NT2/D1 (cell line): ENCODE measurements at regions not wholly inside any gene's neighbourhood (a gene's known extent, or its start where the extent isn't known, plus 50 kb on each side); places are given as distances from the start of the nearest gene placed in this dataset.

Experiments
- DNase-seq: peaks from one replicate; pipeline ENCODE4 v3.0.0-alpha.2; 2011; ENCODE audit warnings: low read depth, low spot score
- H3K27me3 ChIP-seq: 2 replicates; pipeline ENCODE4 v1.6.0; 2011; ENCODE audit warnings: mild to moderate bottlenecking; ENCODE audit not compliant: insufficient read length, insufficient read depth
- H3K36me3 ChIP-seq: 2 replicates; pipeline ENCODE4 v1.6.1; 2011; ENCODE audit warnings: mild to moderate bottlenecking, low read length, mixed read lengths; ENCODE audit not compliant: insufficient read depth, insufficient read length
- H3K4me1 ChIP-seq: 2 replicates; pipeline ENCODE4 v1.5.1; 2011; ENCODE audit not compliant: insufficient read depth, insufficient read length
- H3K4me3 ChIP-seq: 2 replicates; pipeline ENCODE4 v1.5.1; 2011; ENCODE audit warnings: low read depth; ENCODE audit not compliant: insufficient read length
- H3K9ac ChIP-seq: 2 replicates; pipeline ENCODE4 v1.6.0; 2011; ENCODE audit warnings: low read depth; ENCODE audit not compliant: insufficient read length
- H3K9me3 ChIP-seq: 2 replicates; pipeline ENCODE4 v1.5.1; 2011; ENCODE audit warnings: mild to moderate bottlenecking, low read length; ENCODE audit not compliant: insufficient read depth
- SUZ12 ChIP-seq: IDR thresholded peaks from 2 replicates; pipeline ENCODE4 v1.6.1; 2011; ENCODE audit not compliant: insufficient read length, insufficient read depth; ENCODE audit errors: extremely low read depth
- YY1 ChIP-seq: IDR thresholded peaks from 2 replicates; pipeline ENCODE4 v1.6.1; 2011; ENCODE audit not compliant: insufficient read length, insufficient read depth
- ZNF274 ChIP-seq: IDR thresholded peaks from 2 replicates; pipeline ENCODE4 v1.6.1; 2011; ENCODE audit warnings: mild to moderate bottlenecking, low read depth, low read length

DNA sequence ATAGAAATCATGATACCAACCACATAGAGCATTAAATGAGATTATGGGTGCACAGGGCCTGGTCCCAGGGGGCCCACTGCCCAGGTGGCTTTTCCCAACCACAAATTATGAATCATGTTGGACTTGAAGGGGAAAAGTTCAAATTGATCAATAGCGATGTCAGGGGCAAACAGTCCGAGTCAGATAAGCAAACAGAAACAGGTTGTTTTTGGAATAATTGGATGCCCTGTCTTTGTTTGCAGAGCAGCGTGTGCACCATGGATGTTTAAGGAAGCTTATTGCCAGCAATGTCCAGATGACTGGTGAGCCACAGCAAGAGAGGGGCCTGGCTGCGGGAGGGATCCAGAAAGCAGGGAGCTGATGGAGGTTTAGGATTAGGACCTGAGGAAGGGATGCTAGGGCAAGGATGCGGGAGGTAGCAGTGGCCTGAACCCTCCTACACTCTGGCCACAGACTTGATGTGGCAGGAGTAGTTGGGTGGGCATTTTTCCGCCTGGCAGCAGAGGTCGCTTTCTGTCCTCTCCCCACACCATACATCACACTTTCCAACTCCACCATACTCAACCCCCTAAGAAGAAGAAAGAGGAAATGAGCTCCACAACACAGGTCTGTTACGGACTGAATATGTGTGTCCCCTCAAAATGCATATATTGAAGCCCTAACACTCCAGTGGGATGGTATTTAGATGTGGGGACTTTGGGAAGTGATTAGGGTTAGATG, 266.4 kb upstream of the RPL38 start:
- Histone ChIP-seq H3K9ac (no peak overlapping the region), H3K36me3 (no peaks in the 10 kb centered on the region), H3K4me1 (no peaks in the 10 kb centered on the region), H3K27me3 (peaks cover 3% of the 10 kb centered on the region), H3K4me3 (no peak overlapping the region), H3K9me3 (no peaks in the 10 kb centered on the region)
- TF ChIP-seq YY1 (no peak), SUZ12 (no peak), ZNF274 (no peak)
- DNase-seq, result no peak

DNA sequence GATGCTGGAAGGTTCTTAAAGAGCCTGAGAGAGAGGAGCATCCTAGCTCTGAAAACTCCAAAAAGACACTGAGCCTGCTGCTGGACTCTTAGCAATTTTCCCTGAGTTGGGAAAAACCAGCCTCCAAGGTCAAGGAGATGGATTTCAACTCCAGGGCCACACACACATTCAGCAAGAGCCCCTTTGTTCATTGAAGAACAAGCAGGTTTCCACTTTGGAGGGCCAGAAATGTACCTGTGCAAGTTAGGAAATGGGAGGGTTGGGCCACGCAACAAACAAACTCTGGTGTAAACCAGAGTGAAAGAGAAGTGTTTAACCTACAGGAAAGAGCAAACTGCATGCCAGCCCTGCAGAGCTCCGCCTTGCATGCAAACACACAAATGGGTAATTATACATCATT, 264.8 kb upstream of the RPL38 start:
- DNase-seq, result no peak
- Histone ChIP-seq H3K4me1 (no peaks in the 10 kb centered on the region), H3K9ac (no peak overlapping the region), H3K9me3 (no peaks in the 10 kb centered on the region), H3K27me3 (peaks cover 3% of the 10 kb centered on the region), H3K4me3 (no peak overlapping the region), H3K36me3 (no peaks in the 10 kb centered on the region)
- TF ChIP-seq ZNF274, result no peak
- no peak for TF ChIP-seq SUZ12
- TF ChIP-seq YY1, result no peak

DNA sequence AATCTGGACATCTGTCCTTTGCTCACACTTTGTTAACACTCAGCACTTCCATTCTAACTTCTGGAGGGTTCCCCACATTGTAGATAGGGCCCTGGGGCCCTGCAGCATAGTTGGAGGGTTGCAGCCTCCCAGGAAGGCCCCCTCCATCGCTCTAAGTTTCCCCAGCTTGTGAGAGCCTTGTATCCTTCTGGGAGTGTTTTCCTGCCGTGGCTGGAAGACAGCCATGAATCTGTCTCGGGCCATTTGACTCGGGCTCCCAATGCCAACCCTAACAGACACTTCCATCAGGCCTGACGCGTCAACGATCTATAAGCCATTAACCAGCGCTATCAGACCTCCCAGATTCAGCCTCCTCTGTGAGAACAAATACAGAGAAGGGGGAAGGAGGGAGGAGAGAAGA, 263.7 kb upstream of the RPL38 start:
- Histone ChIP-seq H3K4me3 (no peak overlapping the region), H3K9me3 (no peaks in the 10 kb centered on the region), H3K36me3 (no peaks in the 10 kb centered on the region), H3K9ac (no peak overlapping the region), H3K27me3 (peaks cover 6% of the 10 kb centered on the region), H3K4me1 (no peaks in the 10 kb centered on the region)
- no peak for TF ChIP-seq ZNF274
- TF ChIP-seq SUZ12, result no peak
- TF ChIP-seq YY1, result no peak
- DNase-seq, result no peak

DNA sequence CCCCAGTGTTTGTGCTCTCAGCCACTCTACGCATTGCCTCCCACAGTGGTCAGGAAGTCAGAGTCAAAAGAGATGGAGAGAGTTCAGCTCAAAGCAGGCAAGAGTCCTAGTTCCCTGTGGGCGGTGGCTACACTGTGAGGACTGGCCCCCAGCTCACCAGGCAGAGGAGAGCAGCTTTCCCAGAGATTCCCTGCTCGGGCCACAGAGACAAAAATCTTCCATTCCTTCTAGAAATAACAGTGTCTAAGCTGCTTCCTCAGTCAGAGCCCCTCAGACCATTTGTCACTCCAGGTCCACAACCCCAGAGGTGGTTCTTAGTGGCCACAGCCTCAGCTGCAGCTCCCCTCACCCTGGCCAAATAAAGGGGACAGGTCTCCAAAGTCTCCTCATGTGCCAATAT, 263.0 kb upstream of the RPL38 start:
- Histone ChIP-seq H3K9me3 (no peaks in the 10 kb centered on the region), H3K27me3 (peaks cover 6% of the 10 kb centered on the region), H3K4me3 (no peak overlapping the region), H3K4me1 (no peaks in the 10 kb centered on the region), H3K36me3 (no peaks in the 10 kb centered on the region), H3K9ac (no peak overlapping the region)
- no peak for DNase-seq
- TF ChIP-seq ZNF274, result no peak
- no peak for TF ChIP-seq YY1
- TF ChIP-seq SUZ12, result no peak

DNA sequence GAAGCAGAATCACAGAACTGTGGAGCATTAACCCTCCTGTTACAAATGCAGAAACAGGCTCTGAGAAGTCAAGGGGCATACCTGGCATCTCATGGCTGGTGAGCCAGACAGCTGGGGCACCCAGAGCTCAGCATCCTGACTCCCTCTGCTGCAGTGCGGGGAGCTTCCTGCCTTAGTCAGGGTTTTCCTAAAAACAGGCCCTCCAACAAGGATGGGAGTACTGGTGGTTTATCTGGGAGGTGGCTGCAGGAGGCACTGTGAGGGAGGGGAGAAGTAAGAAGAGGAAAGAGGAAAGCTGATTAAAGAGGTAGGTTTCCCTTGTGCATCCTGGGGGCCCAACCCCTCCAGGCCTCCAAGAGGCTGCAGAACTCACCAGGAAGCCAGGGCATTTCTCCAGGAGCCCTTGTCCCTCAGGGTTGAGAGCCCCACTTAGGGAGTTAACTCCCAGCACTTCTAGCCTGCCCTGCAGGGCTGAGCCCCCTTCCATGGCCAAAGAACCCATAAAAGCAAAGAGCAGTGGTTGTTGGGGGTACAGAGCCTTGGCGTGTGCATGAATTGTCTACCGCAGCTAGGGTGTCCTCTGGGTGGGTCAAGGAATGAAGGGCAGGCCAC, 261.5 kb upstream of the RPL38 start:
- no peaks in the 10 kb centered on the region for H3K9me3 ChIP-seq
- peaks cover 6% of the 10 kb centered on the region for H3K27me3 ChIP-seq
- no peaks in the 10 kb centered on the region for H3K36me3 ChIP-seq
- H3K4me3 ChIP-seq, result no peak overlapping the region
- TF ChIP-seq SUZ12 (no peak), ZNF274 (no peak), YY1 (no peak)
- no peak for DNase-seq
- no peaks in the 10 kb centered on the region for H3K4me1 ChIP-seq
- no peak overlapping the region for H3K9ac ChIP-seq

DNA sequence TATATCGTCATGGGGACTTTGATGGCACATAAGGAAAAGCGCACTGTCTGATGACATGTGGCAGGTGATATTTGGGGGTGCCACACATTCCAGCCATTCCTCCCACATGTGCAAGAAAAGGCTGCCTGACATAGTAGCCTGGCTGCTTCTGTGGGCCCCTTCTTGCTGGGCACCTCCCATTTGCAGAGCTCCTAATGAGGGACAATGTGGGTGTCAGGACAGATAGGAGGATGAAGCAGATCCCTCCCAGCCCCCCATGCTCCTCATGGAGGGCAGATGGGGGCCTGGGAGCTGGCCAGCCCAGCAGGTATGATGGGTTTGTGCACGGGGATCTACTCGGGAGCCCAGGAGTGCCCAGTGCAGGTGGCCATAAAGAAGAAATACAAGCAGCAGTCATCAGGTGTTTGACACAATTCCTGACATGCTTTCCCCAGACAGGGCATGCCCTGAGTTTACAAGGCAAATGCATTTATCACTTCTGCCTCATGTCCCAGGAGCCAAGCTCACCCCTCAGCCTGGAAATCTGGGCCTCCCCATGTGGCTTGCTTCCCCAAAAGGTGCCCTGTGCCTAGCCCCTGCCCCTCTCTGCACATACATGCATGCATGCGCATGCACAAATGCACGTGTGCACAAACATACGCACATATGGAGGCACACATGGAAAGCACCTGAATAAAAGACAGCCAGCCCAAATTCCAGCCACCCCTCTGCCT, 260.6 kb upstream of the RPL38 start:
- H3K36me3 ChIP-seq, result no peaks in the 10 kb centered on the region
- TF ChIP-seq SUZ12 (no peak), YY1 (no peak), ZNF274 (no peak)
- H3K4me1 ChIP-seq, result no peaks in the 10 kb centered on the region
- no peak overlapping the region for H3K4me3 ChIP-seq
- H3K27me3 ChIP-seq, result peaks cover 6% of the 10 kb centered on the region
- H3K9ac ChIP-seq, result no peak overlapping the region
- no peaks in the 10 kb centered on the region; the same call in 1 of the 2 replicates for H3K9me3 ChIP-seq
- no peak for DNase-seq
